IMR-90 (cell line): ENCODE measurements at regions not wholly inside any gene's neighbourhood (a gene's known extent, or its start where the extent isn't known, plus 50 kb on each side); places are given as distances from the start of the nearest gene placed in this dataset.

Experiments
- ATAC-seq: fragments of 200-7000 bp; cut with Tn5 transposase; 2 replicates; pipeline ENCODE4 v1.9.1; 2020; ENCODE audit warnings: low read depth, mild to moderate bottlenecking, moderate library complexity
- BruUV-seq: library from RNA; stranded (reverse); fragments of 400-500 nt; replicated peaks from 2 replicates; lab custom pipeline; 2021; lab: Mats Ljungman, UMichigan
- CTCF ChIA-PET: fragments of 300-600 bp; formaldehyde crosslinking; extraction: SDS; loops from one replicate; lab custom pipeline; 2021; ENCODE audit warnings: antibody characterized with exemption; lab: Yijun Ruan, JAX
- POLR2A ChIA-PET: fragments of 300-600 bp; sonication (Branson Sonifier 250); formaldehyde crosslinking; loops from one replicate; lab custom pipeline; 2022; ENCODE audit warnings: antibody characterized with exemption; ENCODE audit not compliant: unreplicated experiment; lab: Charles Lee
- DNase-seq: peaks from one replicate; pipeline ENCODE4 v3.0.0; 2013
- H2AFZ ChIP-seq: replicated peaks from 2 replicates; pipeline ENCODE3; 2013; ENCODE audit warnings: low read length, mild to moderate bottlenecking; ENCODE audit not compliant: poor library complexity
- H2AK5ac ChIP-seq: 2 replicates; pipeline ENCODE4 v1.6.1; 2013; ENCODE audit warnings: low read depth, low read length, inconsistent platforms
- H2AK9ac ChIP-seq: replicated peaks from 2 replicates; pipeline ENCODE3; 2013; ENCODE audit warnings: mild to moderate bottlenecking, low read depth, low read length, moderate library complexity; ENCODE audit not compliant: poor library complexity
- H2BK120ac ChIP-seq: 2 replicates; pipeline ENCODE4 v1.6.1; 2013; ENCODE audit warnings: low read depth, low read length, inconsistent platforms
- H2BK15ac ChIP-seq: 3 replicates; pipeline ENCODE4 v1.6.1; 2013; ENCODE audit warnings: low read depth, low read length, inconsistent platforms
- H2BK20ac ChIP-seq: 2 replicates; pipeline ENCODE4 v1.6.1; 2013; ENCODE audit warnings: low read depth, mild to moderate bottlenecking, inconsistent platforms, low read length, moderate library complexity
- H2BK5ac ChIP-seq: 2 replicates; pipeline ENCODE4 v1.6.1; 2013; ENCODE audit warnings: mild to moderate bottlenecking, low read depth, low read length, inconsistent platforms; ENCODE audit not compliant: poor library complexity, severe bottlenecking
- H3K14ac ChIP-seq: replicated peaks from 2 replicates; pipeline ENCODE4 v1.6.1; 2013; ENCODE audit warnings: low read depth, low read length, inconsistent platforms
- H3K18ac ChIP-seq: 2 replicates; pipeline ENCODE4 v1.6.1; 2013; ENCODE audit warnings: low read depth, low read length, control low read depth
- H3K23ac ChIP-seq: 2 replicates; pipeline ENCODE4 v1.6.1; 2013; ENCODE audit warnings: low read depth, low read length, inconsistent platforms
- H3K27ac ChIP-seq: 2 replicates; pipeline ENCODE4 v1.5.1; 2013; ENCODE audit warnings: mild to moderate bottlenecking, control low read depth, low read length; ENCODE audit not compliant: insufficient read depth
- H3K27me3 ChIP-seq: 2 replicates; pipeline ENCODE4 v1.6.1; 2013; ENCODE audit warnings: low read length; ENCODE audit not compliant: control insufficient read depth, insufficient read depth
- H3K36me3 ChIP-seq: 2 replicates; pipeline ENCODE4 v1.6.1; 2013; ENCODE audit warnings: low read length, mixed read lengths; ENCODE audit not compliant: control insufficient read depth, insufficient read depth
- H3K4ac ChIP-seq: 2 replicates; pipeline ENCODE4 v1.6.1; 2013; ENCODE audit warnings: low read depth, low read length, inconsistent platforms
- H3K4me1 ChIP-seq: 2 replicates; pipeline ENCODE4 v1.6.1; 2013; ENCODE audit warnings: low read length, mixed read lengths; ENCODE audit not compliant: control insufficient read depth, insufficient read depth
- H3K4me2 ChIP-seq: 2 replicates; pipeline ENCODE4 v1.6.1; 2013; ENCODE audit warnings: low read depth, mild to moderate bottlenecking, control low read depth, low read length, moderate library complexity
- H3K4me3 ChIP-seq: 2 replicates; pipeline ENCODE4 v1.5.1; 2013; ENCODE audit warnings: low read depth, mild to moderate bottlenecking, control low read depth, low read length, moderate library complexity; ENCODE audit not compliant: insufficient read depth
- H3K56ac ChIP-seq: 2 replicates; pipeline ENCODE4 v1.6.1; 2013; ENCODE audit warnings: low read length, inconsistent platforms; ENCODE audit not compliant: insufficient read depth; ENCODE audit errors: extremely low read depth
- H3K79me1 ChIP-seq, 2 experiments: 2 replicates each; pipeline ENCODE4 v1.6.1; 2013; ENCODE audit warnings: low read length in 2 of 2, inconsistent platforms in 1 of 2, low read depth in 1 of 2
- H3K9ac ChIP-seq: 2 replicates; pipeline ENCODE4 v1.6.1; 2013; ENCODE audit warnings: low read depth, low read length, control low read depth
- H3K9me1 ChIP-seq: 2 replicates; pipeline ENCODE4 v1.6.1; 2013; ENCODE audit warnings: low read length, inconsistent platforms; ENCODE audit not compliant: insufficient read depth
- H3K9me3 ChIP-seq: 2 replicates; pipeline ENCODE4 v1.6.1; 2013; ENCODE audit warnings: low read length; ENCODE audit not compliant: control insufficient read depth, insufficient read depth
- H4K20me1 ChIP-seq: 2 replicates; pipeline ENCODE4 v1.6.1; 2013; ENCODE audit warnings: low read length, inconsistent platforms; ENCODE audit not compliant: insufficient read depth
- H4K5ac ChIP-seq: 2 replicates; pipeline ENCODE4 v1.6.1; 2013; ENCODE audit warnings: mild to moderate bottlenecking, low read depth, low read length, control low read depth
- H4K8ac ChIP-seq, 2 experiments: 2 replicates each; pipeline ENCODE4 v1.6.1; 2013; ENCODE audit warnings: low read depth in 2 of 2, low read length in 2 of 2, control low read depth in 1 of 2, inconsistent platforms in 1 of 2
- H4K91ac ChIP-seq: 2 replicates; pipeline ENCODE4 v1.6.1; 2013; ENCODE audit warnings: low read depth, low read length, inconsistent platforms; ENCODE audit not compliant: insufficient read depth
- CHD1 ChIP-seq: IDR thresholded peaks from 2 replicates; pipeline ENCODE4 v1.6.1; 2012; ENCODE audit warnings: low read depth, low read length, improper control_type of control experiment
- ELK1 ChIP-seq: fragments of 150-350 bp; IDR thresholded peaks from 2 replicates; pipeline ENCODE4 v1.6.1; 2016; ENCODE audit warnings: low read depth, mild to moderate bottlenecking, low read length, moderate library complexity, borderline replicate concordance
- MAZ ChIP-seq: IDR thresholded peaks from 2 replicates; pipeline ENCODE4 v1.6.1; 2012; ENCODE audit warnings: low read depth, mild to moderate bottlenecking, low read length, improper control_type of control experiment, moderate library complexity, borderline replicate concordance
- RCOR1 ChIP-seq: IDR thresholded peaks from 2 replicates; pipeline ENCODE4 v1.6.1; 2012; ENCODE audit warnings: mild to moderate bottlenecking, low read length, improper control_type of control experiment; ENCODE audit not compliant: insufficient replicate concordance
- SMC3 ChIP-seq: fragments of 150-350 bp; IDR thresholded peaks from 2 replicates; pipeline ENCODE4 v1.6.1; 2016; ENCODE audit warnings: low read depth, mild to moderate bottlenecking, antibody characterized with exemption, low read length, moderate library complexity
- WGBS, 2 experiments: methylation state at CpG; one replicate each; pipeline versions ENCODE4 v1.1.5 to v1.1.7; 2013; ENCODE audit warnings: missing lambda C conversion rate in 2 of 2; ENCODE audit not compliant: insufficient read length in 1 of 2; ENCODE audit errors: extremely low coverage in 2 of 2; 5-methylcytosine and 5-hydroxymethylcytosine counted together
- dilution Hi-C: fragments of 300-500 bp; cut with HindIII; formaldehyde crosslinking; loops from one replicate; pipeline ENCODE4 v1.14.3; 2018; ENCODE audit warnings: low sequenced_read_pairs; ENCODE audit not compliant: unreplicated experiment
- in situ Hi-C: fragments of 300-500 bp; cut with MboI; formaldehyde crosslinking; loops from 3 replicates; pipeline ENCODE4 v1.14.3; 2019; ENCODE audit warnings: low sequenced_read_pairs, inconsistent platforms, mixed read lengths
- intact Hi-C: fragments of 100-400 bp; cut with micrococcal nuclease; formaldehyde crosslinking; loops from 2 replicates; pipeline ENCODE4 v1.10.0; 2022

GRCh38 chr6:144666781-144667180 lies 381.6 kb downstream of the UTRN start:
- H3K9me1 ChIP-seq = no peaks in the 10 kb centered on the region
- H3K27me3 ChIP-seq = no peaks in the 10 kb centered on the region
- H3K4me2 ChIP-seq = no peak overlapping the region
- no peak overlapping the region for H2BK5ac ChIP-seq
- no peak overlapping the region for H4K91ac ChIP-seq
- BruUV-seq = no TSS peak
- WGBS, 2 experiments = 82% methylated on average over 3 of the region's 6 CpGs; no CpG with 5 or more reads in 1 of the 2 experiments
- no peak overlapping the region for H4K5ac ChIP-seq
- ChIA-PET CTCF (no interaction called here), POLR2A (no interaction called here)
- DNase-seq (no peak), ATAC-seq (no peak)
- 0 out of 2 replicates have a peak, but pooled peaks cover 3% of the 10 kb centered on the region for H3K9me3 ChIP-seq
- no peak overlapping the region for H2AK9ac ChIP-seq
- no peak overlapping the region for H3K27ac ChIP-seq
- H3K23ac ChIP-seq = no peak overlapping the region
- no peak overlapping the region for H3K9ac ChIP-seq
- in situ Hi-C loops (no loop called here), intact Hi-C loops (no loop called here), dilution Hi-C loops (no loop called here)
- H3K14ac ChIP-seq = no peak overlapping the region
- no peak overlapping the region for H2BK20ac ChIP-seq
- no peak overlapping the region for H2BK120ac ChIP-seq
- no peaks in the 10 kb centered on the region for H3K4me1 ChIP-seq
- H3K36me3 ChIP-seq = no peaks in the 10 kb centered on the region
- H3K56ac ChIP-seq = no peak overlapping the region
- no peak overlapping the region for H2AK5ac ChIP-seq
- H3K4ac ChIP-seq = no peak overlapping the region
- H3K18ac ChIP-seq = no peak overlapping the region
- no peak overlapping the region for H2BK15ac ChIP-seq
- no peak overlapping the region for H4K8ac ChIP-seq
- H4K20me1 ChIP-seq = no peaks in the 10 kb centered on the region
- H3K79me1 ChIP-seq = peaks cover 3 to 6% of the 10 kb centered on the region in 2 experiments; a peak in 2 of 4 replicates
- no peak overlapping the region for H2AFZ ChIP-seq
- H3K4me3 ChIP-seq = no peak overlapping the region
- TF ChIP-seq MAZ = no peak
- TF ChIP-seq SMC3 = no peak
- TF ChIP-seq RCOR1 = no peak
- TF ChIP-seq CHD1 = no peak
- no peak for TF ChIP-seq ELK1
